Left forelimb (tissue), 1 donor: ENCODE measurements at regions not wholly inside any gene's neighbourhood (a gene's known extent, or its start where the extent isn't known, plus 50 kb on each side); places are given as distances from the start of the nearest gene placed in this dataset.

Experiments used
- DNase-seq: peaks from one replicate; pipeline ENCODE4 v3.0.0-alpha.2; 2018; ENCODE audit warnings: low spot score

DNA sequence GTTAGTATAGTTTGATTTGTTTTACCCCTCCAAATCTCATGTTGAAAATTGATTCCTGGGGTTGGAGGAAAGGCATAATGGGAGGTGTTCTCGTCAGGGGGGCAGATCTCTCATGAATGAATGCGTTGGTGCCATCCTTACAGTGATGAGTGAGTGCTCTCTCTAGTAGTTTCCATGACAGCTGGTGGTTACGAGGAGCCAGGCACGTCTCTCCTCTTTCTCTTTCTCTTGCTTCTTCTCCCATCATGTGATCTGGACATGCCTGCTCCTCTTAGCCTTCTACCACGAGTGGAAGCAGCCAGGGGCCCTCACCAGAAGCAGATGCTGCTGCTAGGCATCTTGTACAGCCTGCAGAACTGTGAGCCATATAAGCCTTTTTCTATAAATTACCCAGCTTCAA, 454.1 kb downstream of the EFNA5 start:
- DNase-seq: no peak

DNA sequence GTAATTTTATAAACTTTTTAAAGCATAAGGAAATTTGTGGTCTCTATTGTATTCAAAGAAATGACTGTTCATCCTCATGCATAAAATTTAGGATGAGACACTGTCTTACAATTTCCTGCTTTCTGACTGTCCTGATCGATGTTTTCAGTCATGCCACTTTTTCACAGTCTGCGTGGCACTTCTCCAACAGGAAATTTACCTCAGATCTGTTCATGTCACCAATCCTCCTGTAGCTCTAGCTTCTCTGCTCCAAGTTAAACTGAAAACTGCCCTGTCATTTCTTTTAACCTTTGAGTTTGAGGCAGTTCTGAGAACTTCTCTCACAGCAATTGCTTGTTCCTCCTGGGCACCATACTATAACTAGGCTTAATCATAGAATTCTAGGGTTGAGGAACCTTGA, 455.1 kb downstream of the EFNA5 start:
- no peak for DNase-seq

DNA sequence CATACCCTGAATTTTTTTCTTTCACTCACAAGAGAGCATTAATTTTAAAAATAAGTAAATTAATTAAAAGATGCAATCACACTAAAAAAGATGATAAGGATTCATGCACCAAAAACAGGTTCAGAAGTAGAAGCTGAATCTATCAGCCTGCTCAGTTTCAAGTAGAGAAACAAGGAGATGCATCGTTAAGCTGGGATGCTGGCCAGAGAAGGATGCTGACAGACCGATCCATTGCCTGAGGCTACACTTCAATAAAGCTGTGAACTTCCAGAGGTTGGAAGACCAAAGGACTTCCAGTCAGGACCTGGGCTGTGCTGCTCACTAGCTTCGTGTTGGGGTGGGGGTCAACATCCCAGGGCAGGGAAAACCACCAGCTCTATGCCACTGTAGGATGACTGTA, 457.7 kb downstream of the EFNA5 start:
- DNase-seq: no peak

DNA sequence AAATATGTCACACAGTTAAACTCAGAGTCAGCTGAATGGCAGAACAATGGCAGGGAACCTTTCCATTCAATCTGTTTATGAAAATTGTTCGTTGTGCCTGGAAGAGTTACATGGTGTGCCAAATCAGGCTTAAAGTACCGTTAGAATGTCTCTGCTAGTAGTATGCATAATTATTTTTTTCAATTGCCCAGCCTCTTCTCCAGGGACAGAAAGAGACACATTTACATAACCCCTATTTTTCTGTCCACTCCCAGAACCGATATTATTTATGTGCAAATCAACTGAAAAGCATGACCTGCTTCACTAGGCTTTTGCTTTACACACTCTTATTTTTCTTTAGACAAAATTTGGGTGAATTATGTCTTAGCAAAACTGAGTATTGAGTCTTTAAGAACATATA, 459.1 kb downstream of the EFNA5 start:
- DNase-seq: no peak

DNA sequence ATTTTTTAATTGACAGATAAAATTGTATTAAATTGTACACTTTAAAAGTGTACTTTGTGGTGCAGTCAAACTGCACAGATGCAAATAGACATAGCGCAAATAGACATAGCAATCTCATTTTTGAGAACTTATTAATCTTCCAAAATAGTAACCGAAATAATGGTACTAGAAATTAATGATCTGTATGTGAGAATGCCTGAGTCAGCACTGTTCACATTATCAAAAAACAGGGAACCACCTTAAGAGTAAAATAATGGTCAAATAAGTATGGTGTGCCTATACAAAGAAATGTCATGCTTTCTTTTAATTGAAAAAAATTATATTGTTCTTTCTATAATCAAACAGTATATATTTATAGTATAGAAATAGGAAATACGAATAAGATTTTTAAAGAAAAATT, 461.9 kb downstream of the EFNA5 start:
- DNase-seq: no peak

- no peak for DNase-seq
Observed at GRCh38 chr5:107204413-107204812, 466.3 kb downstream of the EFNA5 start.

DNA sequence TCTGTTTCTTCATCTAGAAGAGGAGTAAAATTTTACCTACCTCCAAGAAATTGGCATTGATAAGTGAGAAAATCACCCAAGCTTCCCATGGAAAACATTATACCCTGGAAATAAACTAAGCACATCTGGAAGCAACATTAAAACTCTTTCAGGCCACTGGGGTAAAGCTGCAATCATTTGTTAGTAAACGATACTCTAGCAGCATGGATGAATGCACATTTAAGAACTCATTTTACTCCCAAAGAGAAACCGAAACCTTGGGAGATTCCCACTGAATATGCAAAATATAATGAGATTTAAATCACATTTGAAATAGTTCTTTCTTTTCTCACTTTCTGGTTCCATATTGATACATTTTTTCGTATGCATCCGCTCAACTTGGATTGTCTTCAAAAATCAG, 467.5 kb downstream of the EFNA5 start:
- no peak for DNase-seq

GRCh38 chr5:107199756-107200155, 471.0 kb downstream of the EFNA5 start:
- no peak for DNase-seq

- no peak for DNase-seq
Observed at GRCh38 chr5:107196500-107197059, 474.2 kb downstream of the EFNA5 start.

DNA sequence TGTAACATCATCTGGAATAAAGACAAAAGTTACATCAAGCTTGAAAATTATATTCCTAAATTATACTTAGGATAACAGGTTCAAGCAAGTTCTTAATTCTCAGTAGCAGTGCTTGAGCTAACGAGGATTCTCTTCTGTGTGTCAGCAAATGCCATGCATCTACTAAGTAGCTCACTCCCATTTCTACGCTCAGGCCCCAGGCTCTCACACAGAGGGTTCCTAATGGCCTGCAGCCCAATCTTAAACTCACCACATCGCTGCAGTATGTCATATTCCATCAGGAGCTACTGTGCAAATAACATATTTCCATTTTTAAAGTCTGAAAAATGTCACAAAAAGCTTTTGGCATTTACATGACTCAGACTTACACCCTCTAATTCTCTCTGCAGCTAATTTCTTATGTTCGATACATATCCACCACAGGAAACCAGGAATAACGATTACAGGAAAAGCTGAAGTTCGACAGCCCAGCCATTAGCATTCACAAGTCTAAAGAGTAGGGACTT, 474.8 kb downstream of the EFNA5 start:
- no peak for DNase-seq

- no peak for DNase-seq
Observed at GRCh38 chr5:107184871-107185270, 485.9 kb downstream of the EFNA5 start.

DNA sequence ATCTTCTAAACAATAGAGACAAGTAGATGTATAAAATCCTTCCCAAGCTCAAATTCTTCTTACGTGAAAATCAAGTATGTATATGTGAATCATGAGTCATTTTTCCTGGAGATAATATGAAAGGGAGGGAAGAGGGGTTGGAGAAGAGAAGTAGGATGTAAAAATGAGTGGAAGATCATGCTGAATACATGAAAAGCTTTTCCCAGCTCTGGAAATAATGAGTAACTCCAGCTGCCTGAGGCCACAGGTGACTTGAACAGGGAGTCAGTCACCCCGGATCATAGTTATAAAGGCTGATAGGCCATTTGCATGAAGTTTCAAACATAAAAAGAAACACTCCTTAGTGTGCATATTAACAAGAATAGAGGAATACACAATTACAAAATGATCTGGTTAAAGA, 486.7 kb downstream of the EFNA5 start:
- DNase-seq: no peak

DNA sequence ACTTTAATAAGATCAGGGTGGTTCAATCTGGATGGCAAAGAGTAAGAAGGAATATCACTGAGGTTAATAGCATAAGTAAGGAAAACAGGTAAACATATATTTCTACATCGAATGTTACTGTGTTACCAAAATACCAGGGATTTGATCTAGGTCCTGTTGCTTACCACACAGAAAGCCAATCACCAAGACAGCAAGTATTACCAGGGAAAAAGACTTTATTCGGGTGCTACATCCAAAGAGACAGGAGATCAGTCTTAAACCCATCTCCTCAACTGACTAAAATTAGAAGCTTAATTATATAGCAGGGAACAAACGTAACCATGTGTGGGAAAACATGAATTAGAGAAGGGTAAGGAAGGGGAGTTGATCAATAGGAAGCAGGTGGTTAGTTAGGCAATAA, 500.1 kb downstream of the EFNA5 start:
- DNase-seq: no peak

- DNase-seq: no peak
Observed at GRCh38 chr5:107169867-107170266, 500.9 kb downstream of the EFNA5 start.

GRCh38 chr5:107168848-107169752, 501.6 kb downstream of the EFNA5 start:
- no peak for DNase-seq

DNA sequence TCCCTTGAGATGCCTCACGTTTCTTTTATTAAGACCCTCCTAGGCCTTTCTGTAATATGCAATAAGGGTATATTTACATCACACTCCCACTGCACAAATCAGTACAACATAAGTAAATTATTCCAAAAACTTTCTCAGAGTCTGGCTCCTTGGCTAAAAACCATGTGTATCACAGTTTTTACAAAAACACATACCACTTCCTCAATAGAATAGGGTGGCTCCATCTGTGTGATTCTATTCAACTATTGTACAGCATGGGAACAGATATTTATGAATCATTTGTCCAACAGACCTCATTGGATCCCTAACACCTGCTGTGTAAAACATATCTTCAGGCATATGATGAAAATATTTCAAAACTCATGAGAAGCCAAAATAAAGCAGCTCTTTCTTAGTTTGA, 502.7 kb downstream of the EFNA5 start:
- no peak for DNase-seq

DNA sequence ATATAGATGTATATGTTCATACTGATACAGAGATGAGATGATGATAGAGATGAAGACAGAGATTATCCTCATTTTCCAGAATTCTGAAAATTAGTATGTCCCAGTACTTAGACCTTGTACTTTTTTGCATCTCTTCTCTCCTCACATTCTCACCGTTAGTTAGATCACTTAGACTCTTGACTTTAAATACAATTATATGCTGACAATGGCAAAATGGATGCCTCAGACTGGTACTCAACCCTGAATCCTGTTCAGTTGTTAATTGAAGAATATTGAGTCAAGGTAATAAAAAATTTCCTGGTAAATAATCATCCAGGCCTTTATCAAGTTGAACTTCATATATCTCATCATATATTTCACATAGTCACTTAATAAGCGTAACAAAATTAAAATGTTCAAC, 505.4 kb downstream of the EFNA5 start:
- DNase-seq: no peak

GRCh38 chr5:107157809-107158208, 512.9 kb downstream of the EFNA5 start:
- no peak for DNase-seq

- DNase-seq: no peak
Observed at GRCh38 chr5:107155707-107156106, 515.0 kb downstream of the EFNA5 start.

- DNase-seq: no peak
Observed at GRCh38 chr5:107154593-107154992, 516.1 kb downstream of the EFNA5 start.

DNA sequence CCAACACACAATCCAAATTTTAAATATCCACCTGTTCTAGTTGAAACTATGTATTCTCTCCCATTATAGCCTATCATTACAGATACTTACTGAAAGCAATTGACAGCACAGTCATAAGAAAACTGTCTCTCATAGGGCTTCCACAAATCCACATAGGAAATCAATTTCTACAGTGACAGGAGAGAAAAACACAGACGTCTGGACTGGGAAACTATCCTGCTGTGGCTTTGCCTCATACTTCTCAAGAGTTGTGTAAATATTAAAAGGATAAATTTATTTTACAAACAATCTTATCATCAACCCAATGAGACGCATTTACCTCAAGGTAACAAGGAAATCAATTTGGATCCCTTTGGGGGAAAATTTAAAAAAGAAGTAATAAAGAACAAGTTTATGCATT, 517.5 kb downstream of the EFNA5 start:
- no peak for DNase-seq

DNA sequence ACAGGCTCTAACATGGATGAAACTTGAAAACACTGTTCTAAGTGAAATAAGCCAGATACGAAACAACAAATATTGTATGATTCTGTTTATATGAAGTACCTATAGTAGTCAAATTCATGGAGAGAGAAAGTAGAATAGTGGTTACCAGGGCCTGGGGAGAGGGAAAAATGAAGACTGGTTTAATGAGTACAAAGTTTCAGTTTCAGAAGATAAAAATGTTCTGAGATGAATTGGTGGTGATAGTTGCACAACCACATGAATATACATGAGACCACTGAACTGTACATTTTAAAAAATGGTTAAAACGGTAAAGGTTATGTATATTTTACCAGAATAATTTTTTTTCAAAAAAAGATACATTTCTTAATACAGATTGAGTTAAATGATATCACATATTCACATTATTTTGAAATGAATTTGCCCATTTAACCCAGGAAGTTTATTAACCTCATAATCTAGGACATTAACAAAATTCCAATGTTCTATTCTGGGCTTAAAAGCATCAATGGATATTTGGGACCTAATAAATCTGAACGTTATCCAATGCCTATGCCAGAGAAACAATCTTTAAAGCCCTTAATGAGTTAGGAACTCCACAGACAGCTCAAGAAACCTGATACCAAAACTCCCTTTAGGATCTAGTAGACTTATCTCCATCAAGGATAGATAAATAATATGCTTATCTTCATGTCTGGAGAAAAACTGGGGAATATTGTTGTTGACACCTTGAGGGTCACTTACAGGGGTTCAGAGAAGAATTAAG, 521.3 kb downstream of the EFNA5 start:
- DNase-seq: no peak

GRCh38 chr5:107147589-107147988, 523.1 kb downstream of the EFNA5 start:
- DNase-seq: no peak
